HuH-7 (cell line): ENCODE measurements at regions not wholly inside any gene's neighbourhood (a gene's known extent, or its start where the extent isn't known, plus 50 kb on each side); places are given as distances from the start of the nearest gene placed in this dataset.
"Not testable (repeated sequence)": the region's sequence is repeated elsewhere in the genome, so short reads cannot be mapped to it uniquely, and the experiment has no call there.

ENCODE experiments used
- DNase-seq: peaks from one replicate; pipeline ENCODE4 v3.0.0; 2011; ENCODE audit warnings: low spot score

GRCh38 chr4:112007391-112007790 is 137.9 kb upstream of the FAM241A start:
- no peak for DNase-seq

DNA sequence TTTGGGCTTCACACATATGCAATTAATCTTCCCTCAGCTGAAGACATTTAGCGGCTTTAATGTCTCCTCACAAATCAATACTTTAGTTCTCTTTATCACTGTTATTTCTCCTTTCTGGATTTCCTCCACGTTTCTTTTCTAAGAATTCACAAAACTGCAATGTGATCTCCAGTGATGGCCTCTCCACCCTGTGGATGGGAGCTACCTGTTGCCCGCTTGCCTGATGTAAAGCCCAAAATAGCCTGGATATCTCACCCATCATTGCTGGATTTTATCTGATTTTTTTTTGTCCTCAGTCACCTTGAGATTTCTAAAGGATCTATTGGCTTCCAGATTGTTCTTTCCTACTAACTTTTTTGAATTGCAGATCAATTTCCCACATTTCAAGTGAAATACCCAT is 129.3 kb upstream of the FAM241A start:
- no peak for DNase-seq

GRCh38 chr4:112023402-112023950 is 121.8 kb upstream of the FAM241A start:
- DNase-seq, result peak; percentile 2

- DNase-seq, result no peak
Measured at GRCh38 chr4:112026058-112026457, 119.2 kb upstream of the FAM241A start.

DNA sequence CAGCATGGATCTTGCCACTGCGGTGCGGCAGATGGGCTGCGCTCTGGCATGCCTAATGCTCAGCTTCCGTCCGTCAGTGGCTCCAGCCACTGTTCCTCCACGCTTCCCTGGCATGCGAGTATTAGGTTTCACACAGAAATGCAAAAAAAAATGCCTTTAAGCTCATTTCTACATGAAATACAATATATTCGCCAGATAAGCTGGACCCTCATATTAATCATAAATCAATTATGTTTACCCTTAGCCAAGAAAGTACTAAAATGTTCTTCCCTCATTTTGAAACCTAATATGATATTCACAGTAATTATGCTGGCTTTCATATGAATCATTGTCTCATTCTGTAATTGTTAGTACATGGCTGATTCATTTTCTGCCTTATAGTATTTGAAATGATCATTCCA is 115.5 kb upstream of the FAM241A start:
- DNase-seq, result no peak

DNA sequence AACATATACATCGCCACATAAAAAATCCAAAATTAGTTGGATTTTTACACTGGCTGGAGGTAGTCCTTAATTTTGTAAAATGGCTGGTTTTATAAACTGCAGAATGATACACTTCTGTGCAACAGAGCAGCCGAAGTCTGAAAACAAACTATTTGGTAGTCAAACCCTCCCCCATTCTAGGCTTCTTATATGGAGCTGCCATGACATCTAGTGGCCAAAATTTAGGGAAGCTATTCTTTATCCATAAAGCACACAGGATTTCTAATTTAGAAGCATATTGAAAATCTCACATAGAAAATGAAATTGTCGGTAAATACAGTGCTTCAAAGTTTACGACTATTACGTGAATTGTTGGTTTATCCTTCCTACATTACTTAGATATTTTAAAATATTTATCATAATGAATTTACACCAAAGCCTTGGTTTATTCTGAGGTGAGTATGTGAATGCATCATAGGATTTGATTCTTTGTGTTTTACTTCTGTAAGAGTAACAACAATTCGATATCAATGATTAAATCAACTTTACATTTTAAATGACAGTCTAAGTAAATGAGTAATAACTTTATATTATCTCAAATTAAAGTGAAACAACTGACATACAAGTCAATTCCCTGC is 113.4 kb upstream of the FAM241A start:
- DNase-seq, result peak; percentile 15

- DNase-seq, result no peak
Measured at GRCh38 chr4:112036886-112037285, 108.4 kb upstream of the FAM241A start.

DNA sequence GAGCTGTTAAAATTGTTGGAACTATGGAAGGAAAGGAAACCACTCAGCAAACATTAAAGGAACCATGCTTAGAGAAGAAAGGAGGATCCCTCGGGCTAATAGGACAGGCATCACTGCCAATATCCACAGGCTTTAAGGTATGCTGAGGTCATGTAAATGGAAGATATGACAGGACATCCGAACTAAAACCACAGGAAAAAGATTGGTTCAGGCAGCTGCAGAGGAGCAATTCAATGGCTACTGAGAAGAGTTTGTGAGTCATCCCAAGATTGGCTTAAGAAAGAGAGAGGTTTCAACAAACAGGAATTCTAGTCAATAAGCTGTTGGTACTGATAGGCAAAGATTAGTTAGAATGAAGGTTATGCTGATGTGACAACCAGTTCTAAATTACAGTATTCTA is 106.4 kb upstream of the FAM241A start:
- no peak for DNase-seq

DNA sequence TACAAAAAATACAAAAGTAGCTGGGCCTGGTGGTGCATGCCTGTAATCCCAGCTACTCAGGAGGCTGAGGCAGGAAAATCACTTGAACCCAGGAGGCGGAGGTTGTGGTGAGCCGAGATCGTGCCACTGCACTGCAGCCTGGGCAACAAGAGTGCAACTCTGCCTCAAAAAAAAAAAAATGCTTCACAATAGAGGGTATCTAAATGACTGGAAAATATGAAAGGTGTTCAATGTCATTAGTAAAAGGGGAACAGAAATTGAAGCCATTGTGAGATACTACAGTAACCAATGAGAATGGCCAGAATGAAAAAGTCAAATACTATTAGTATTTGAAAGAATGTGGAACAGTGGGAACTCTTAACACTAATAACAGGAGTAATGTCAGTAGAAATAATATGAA is 96.1 kb upstream of the FAM241A start:
- DNase-seq, result not testable (repeated sequence)

DNA sequence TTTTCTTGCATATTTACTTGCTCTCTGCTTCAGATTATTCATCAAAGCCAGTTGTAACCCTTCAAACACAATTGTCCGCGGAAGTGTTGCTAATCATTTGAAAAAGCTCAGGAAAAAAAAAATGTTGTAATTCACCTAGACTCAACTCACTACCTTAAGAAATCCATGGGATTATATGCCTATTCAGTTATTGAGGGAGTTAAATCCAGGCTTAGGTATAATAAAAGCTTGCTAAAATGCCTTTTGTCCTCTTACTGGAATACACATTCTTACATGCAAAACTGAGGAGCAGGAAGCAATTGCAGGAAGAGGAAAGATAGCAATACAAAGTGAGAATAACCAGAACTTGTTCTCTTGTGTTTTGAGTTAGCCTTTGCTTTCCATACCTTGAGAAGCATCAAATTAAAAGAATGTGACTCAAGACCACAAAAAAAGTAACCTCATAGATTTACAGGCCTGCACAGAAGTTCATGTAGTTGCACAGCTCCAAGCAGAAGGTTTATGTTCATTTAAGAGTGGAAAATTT is 91.4 kb upstream of the FAM241A start:
- DNase-seq, result no peak

GRCh38 chr4:112055100-112055499 is 90.2 kb upstream of the FAM241A start:
- DNase-seq, result no peak

DNA sequence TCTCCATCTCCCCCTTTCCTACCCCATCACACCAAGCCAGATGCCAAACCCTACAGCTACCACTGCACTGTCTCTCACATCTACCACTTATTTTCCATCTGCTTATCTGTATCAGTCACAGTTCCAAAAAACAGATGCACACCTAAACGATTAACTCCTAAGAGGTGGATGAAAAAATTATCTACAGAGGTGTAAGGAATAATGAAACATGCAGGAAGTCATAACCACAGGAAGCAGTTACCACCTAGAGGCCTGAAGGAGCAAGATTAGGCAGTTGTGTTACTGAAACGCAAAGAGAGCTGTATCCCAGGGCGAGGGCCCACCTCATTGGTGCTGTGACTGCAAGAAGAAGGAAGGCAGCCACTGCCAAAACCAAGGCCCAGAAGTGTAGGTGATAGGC is 87.8 kb upstream of the FAM241A start:
- DNase-seq, result no peak

- no peak for DNase-seq
Measured at GRCh38 chr4:112058433-112058832, 86.8 kb upstream of the FAM241A start.

- DNase-seq, result no peak
Measured at GRCh38 chr4:112060212-112060611, 85.0 kb upstream of the FAM241A start.

DNA sequence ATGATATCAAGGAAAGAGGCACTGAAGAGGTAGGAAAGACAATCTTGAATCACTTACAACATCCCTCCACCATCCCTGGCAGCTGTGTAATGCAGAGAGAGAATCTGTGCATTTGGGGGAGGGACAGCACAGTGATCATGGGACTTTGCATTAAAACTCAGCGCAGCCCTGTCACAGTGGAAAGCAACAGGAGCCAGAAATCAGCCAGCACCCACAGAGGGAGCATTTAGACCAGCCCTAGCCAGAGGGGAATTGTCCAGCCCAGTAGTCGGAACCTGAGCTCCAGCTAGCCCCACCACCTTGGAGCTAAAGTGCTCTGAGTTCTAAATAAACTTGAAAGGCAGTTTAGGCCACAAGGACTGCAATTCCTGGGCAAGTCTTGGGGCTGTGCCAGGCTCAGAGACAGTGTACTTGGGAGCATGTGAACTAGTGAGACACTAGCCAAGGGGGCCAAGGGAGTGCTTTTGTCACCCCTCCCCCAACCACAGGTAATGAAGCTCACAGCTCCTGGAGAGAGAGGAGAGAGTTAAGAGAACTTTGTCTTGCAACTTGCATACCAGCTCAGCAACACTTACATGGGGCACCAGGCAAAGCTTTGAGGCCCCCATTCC is 83.9 kb upstream of the FAM241A start:
- no peak for DNase-seq

DNA sequence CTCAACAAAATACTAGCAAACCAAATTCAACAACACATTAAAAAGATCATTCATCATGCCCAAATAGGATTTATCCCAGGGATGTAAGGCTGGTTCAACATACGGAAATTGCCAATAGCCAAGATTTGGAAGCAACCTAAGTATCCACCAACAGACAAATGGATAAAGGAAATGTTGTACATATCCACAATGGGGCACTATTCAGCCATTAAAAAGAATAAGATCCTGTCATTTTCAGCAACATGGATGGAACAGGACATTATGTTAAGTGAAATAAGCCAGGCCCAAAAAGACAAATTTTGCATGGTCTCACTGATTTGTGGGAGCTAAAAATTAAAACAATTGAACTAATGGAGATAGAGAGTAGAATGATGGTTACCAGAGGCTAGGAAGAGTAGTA is 82.0 kb upstream of the FAM241A start:
- no peak for DNase-seq

DNA sequence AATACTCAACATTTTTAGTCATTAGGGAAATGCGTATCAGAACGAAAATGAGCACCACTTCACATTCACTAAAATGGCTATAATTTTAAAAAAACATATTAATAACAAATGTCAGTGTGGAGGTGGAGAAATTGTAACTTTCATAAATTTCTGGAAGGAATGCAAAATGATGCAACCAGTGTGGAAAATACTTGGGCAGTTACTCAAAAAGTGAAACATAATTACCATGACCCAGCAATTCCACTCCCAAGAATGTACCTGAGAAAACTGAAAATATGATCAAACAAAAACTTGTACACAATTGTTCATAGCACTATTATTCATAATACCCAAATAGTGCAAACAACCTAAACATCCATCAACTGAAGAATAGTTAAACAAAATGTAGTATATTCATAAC is 76.1 kb upstream of the FAM241A start:
- no peak for DNase-seq

- DNase-seq, result no peak
Measured at GRCh38 chr4:112073181-112073580, 72.1 kb upstream of the FAM241A start.

DNA sequence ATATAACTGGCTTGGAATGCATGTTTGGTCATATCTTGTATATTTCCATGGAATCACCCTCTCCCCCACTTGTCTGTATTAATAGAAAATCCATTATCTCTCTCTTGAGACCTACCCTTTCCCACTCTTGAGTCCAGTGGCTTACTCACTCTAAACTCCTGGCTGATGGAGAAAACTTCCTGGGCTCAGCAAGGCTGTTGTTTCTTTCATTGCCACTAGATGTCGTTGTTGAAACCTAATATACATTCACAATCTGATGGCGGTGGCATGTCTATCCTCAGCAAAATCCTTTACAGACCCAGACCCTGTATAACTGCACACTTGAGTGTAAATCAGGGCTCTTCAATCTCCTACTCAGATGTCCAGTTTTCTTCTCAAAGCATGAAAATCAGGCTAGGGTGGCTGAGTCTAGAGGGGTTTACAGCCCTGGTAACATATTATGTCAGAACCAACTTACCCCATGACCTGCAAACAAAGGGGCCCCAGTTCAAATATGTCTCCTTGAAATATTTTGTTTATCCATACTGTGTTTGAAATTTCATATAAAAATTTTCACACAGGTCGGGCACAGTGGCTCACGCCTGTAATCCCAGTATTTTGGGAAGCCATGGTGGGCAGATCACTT is 70.0 kb upstream of the FAM241A start:
- DNase-seq, result peak; percentile 22

GRCh38 chr4:112075906-112076305 is 69.3 kb upstream of the FAM241A start:
- DNase-seq, result no peak

- DNase-seq, result no peak
Measured at GRCh38 chr4:112076919-112077608, 68.2 kb upstream of the FAM241A start.

DNA sequence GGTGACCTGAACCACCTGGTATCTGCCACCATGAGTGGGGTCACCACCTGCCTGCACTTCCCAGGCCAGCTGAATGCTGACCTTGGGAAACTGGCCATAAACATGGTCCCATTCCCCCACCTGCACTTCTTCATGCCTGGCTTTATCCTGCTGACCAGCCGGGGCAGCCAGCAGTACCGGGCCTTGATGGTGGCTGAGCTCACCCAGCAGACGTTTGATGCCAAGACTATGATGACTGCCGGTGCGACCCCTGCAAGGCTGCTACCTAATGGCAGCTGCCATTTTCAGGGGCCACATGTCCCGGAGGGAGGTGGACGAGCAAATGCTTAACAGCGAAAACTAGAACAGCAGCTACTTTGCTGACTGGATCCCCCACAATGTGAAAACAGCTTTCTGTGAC is 67.5 kb upstream of the FAM241A start:
- DNase-seq, result no peak
